Astrocyte (in vitro differentiated cells and primary cell): ENCODE measurements at regions not wholly inside any gene's neighbourhood (a gene's known extent, or its start where the extent isn't known, plus 50 kb on each side); places are given as distances from the start of the nearest gene placed in this dataset.

Experiments used
- DNase-seq: peaks from one replicate; pipeline ENCODE4 v3.0.0-alpha.2; 2010; ENCODE audit warnings: low read depth
- FAIRE-seq: peaks from 2 replicates; lab custom pipeline; 2011; peaks lifted over from hg19 to GRCh38; lab: Jason Lieb, UNC
- H2AFZ ChIP-seq: 2 replicates; pipeline ENCODE4 v1.6.0; 2012; ENCODE audit warnings: low read depth, low read length, inconsistent platforms
- H3K27ac ChIP-seq: 2 replicates; pipeline ENCODE4 v1.5.1; 2011; ENCODE audit warnings: low read depth, low read length, inconsistent platforms
- H3K27me3 ChIP-seq: 2 replicates; pipeline ENCODE4 v1.6.0; 2011; ENCODE audit warnings: low read length, inconsistent platforms; ENCODE audit not compliant: insufficient read depth
- H3K36me3 ChIP-seq: 2 replicates; pipeline ENCODE4 v1.5.1; 2011; ENCODE audit warnings: low read length, inconsistent platforms; ENCODE audit not compliant: insufficient read depth
- H3K4me1 ChIP-seq: 2 replicates; pipeline ENCODE4 v1.5.1; 2011; ENCODE audit warnings: low read length, inconsistent platforms; ENCODE audit not compliant: insufficient read depth
- H3K4me2 ChIP-seq: 2 replicates; pipeline ENCODE4 v1.6.0; 2012; ENCODE audit warnings: low read length, inconsistent platforms
- H3K4me3 ChIP-seq: 2 replicates; pipeline ENCODE4 v1.5.1; 2011; ENCODE audit warnings: low read depth, mild to moderate bottlenecking, low read length, inconsistent platforms; ENCODE audit not compliant: insufficient read depth
- H3K79me2 ChIP-seq: 2 replicates; pipeline ENCODE4 v1.6.0; 2012; ENCODE audit warnings: mild to moderate bottlenecking, low read length, inconsistent platforms; ENCODE audit not compliant: insufficient read depth
- H3K9ac ChIP-seq: 2 replicates; pipeline ENCODE4 v1.6.0; 2012; ENCODE audit warnings: mild to moderate bottlenecking, low read length, inconsistent platforms
- H3K9me3 ChIP-seq: 2 replicates; pipeline ENCODE4 v1.5.1; 2012; ENCODE audit warnings: low read depth, mild to moderate bottlenecking, low read length, inconsistent platforms; ENCODE audit not compliant: insufficient read depth
- H4K20me1 ChIP-seq: 2 replicates; pipeline ENCODE4 v1.6.0; 2012; ENCODE audit warnings: low read length, inconsistent platforms; ENCODE audit not compliant: insufficient read depth
- H3K27ac Mint-ChIP-seq: one replicate; pipeline ENCODE4 v1.8.0; 2021; ENCODE audit warnings: mild to moderate bottlenecking, mixed read lengths; ENCODE audit not compliant: unreplicated experiment
- H3K27me3 Mint-ChIP-seq: one replicate; pipeline ENCODE4 v1.8.0; 2021; ENCODE audit warnings: low read depth, mixed read lengths; ENCODE audit not compliant: unreplicated experiment
- H3K36me3 Mint-ChIP-seq: one replicate; pipeline ENCODE4 v1.8.0; 2021; ENCODE audit warnings: low read depth, mixed read lengths; ENCODE audit not compliant: unreplicated experiment
- H3K4me1 Mint-ChIP-seq: one replicate; pipeline ENCODE4 v1.8.0; 2021; ENCODE audit warnings: low read depth, mixed read lengths; ENCODE audit not compliant: unreplicated experiment
- H3K4me3 Mint-ChIP-seq: one replicate; pipeline ENCODE4 v1.8.0; 2021; ENCODE audit warnings: mild to moderate bottlenecking, moderate library complexity, mixed read lengths; ENCODE audit not compliant: unreplicated experiment
- H3K9me3 Mint-ChIP-seq: one replicate; pipeline ENCODE4 v1.8.0; 2021; ENCODE audit warnings: mild to moderate bottlenecking, mixed read lengths; ENCODE audit not compliant: unreplicated experiment
- EZH2 ChIP-seq: IDR thresholded peaks from 2 replicates; pipeline ENCODE4 v1.6.1; 2012; ENCODE audit warnings: mild to moderate bottlenecking, low read length, inconsistent platforms; ENCODE audit not compliant: insufficient read depth
- TF ChIP-seq, protein P1 (sequence below): IDR thresholded peaks from 2 replicates; pipeline ENCODE4 v1.5.1; 2011; ENCODE audit warnings: low read depth, mild to moderate bottlenecking, inconsistent platforms, low read length, moderate library complexity; ENCODE audit not compliant: insufficient read depth

DNA sequence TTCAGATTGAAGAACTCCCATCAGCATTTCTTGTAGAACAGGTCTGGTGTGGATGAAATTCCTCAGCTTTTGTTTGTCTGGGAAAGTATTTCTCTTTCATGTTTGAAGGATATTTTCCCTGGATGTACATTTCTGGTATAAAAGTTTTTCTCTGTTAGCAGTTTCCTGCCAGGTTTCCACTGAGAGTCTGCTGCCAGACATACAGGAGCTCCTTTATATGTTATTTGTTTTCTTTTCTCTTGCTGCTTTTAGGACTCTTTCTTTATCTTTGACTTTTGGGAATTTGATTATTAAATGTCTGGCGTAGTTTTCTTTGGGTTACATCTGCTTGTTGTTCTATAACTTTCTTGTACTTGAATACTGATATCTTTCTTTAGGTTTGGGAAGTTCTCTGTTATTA, 486.5 kb downstream of the ARAP2 start:
- Histone ChIP-seq H3K27me3 (no peaks in the 10 kb centered on the region), H3K9me3 (no peaks in the 10 kb centered on the region), H3K9ac (no peak overlapping the region), H4K20me1 (no peaks in the 10 kb centered on the region), H3K79me2 (no peaks in the 10 kb centered on the region), H3K4me3 (no peak overlapping the region), H3K27ac (no peak overlapping the region), H2AFZ (no peak overlapping the region), H3K36me3 (no peaks in the 10 kb centered on the region), H3K4me2 (no peak overlapping the region), H3K4me1 (no peaks in the 10 kb centered on the region)
- TF ChIP-seq, protein P1, sequence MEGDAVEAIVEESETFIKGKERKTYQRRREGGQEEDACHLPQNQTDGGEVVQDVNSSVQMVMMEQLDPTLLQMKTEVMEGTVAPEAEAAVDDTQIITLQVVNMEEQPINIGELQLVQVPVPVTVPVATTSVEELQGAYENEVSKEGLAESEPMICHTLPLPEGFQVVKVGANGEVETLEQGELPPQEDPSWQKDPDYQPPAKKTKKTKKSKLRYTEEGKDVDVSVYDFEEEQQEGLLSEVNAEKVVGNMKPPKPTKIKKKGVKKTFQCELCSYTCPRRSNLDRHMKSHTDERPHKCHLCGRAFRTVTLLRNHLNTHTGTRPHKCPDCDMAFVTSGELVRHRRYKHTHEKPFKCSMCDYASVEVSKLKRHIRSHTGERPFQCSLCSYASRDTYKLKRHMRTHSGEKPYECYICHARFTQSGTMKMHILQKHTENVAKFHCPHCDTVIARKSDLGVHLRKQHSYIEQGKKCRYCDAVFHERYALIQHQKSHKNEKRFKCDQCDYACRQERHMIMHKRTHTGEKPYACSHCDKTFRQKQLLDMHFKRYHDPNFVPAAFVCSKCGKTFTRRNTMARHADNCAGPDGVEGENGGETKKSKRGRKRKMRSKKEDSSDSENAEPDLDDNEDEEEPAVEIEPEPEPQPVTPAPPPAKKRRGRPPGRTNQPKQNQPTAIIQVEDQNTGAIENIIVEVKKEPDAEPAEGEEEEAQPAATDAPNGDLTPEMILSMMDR, result no peak
- peaks cover 3% of the 10 kb centered on the region for H3K9me3 Mint-ChIP-seq
- no peaks in the 10 kb centered on the region for H3K27me3 Mint-ChIP-seq
- no peak overlapping the region for H3K27ac Mint-ChIP-seq
- peaks cover 3% of the 10 kb centered on the region for H3K4me1 Mint-ChIP-seq
- no peak for DNase-seq
- no peak overlapping the region for H3K4me3 Mint-ChIP-seq
- no peaks in the 10 kb centered on the region for H3K36me3 Mint-ChIP-seq
- FAIRE-seq, result no peak

DNA sequence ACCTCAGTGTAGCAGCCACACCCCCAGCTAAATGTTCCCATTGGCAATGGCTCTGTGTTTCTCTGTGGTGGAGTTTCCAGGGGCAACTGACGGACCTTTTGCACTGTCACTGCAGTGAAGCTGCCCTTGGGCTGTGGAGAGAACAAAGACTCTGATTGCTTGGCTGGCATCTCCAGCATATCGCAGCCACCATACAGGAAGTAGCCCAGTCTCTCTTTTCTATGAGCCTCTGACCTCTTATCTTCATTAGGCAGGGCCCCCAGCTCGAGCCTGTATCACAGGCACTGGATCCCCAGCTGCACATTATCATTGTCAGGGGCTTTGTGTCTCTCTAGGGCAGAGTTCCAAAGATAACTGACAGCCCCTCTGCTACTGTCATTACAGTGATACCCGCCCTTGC, 483.5 kb downstream of the ARAP2 start:
- DNase-seq, result no peak
- Mint-ChIP-seq H3K4me1 (peaks cover 3% of the 10 kb centered on the region), H3K36me3 (no peaks in the 10 kb centered on the region), H3K27me3 (no peaks in the 10 kb centered on the region), H3K27ac (no peak overlapping the region), H3K9me3 (peaks cover 3% of the 10 kb centered on the region), H3K4me3 (no peak overlapping the region)
- no peaks in the 10 kb centered on the region for H3K27me3 ChIP-seq
- no peak overlapping the region for H3K4me2 ChIP-seq
- no peak overlapping the region for H3K27ac ChIP-seq
- TF ChIP-seq, protein P1, result no peak
- no peak for TF ChIP-seq EZH2
- no peaks in the 10 kb centered on the region for H3K79me2 ChIP-seq
- no peak overlapping the region for H3K9ac ChIP-seq
- no peak for FAIRE-seq
- no peak overlapping the region for H3K4me3 ChIP-seq
- no peaks in the 10 kb centered on the region for H4K20me1 ChIP-seq
- no peaks in the 10 kb centered on the region for H3K36me3 ChIP-seq
- H3K9me3 ChIP-seq, result no peaks in the 10 kb centered on the region
- H3K4me1 ChIP-seq, result no peaks in the 10 kb centered on the region
- no peak overlapping the region for H2AFZ ChIP-seq

DNA sequence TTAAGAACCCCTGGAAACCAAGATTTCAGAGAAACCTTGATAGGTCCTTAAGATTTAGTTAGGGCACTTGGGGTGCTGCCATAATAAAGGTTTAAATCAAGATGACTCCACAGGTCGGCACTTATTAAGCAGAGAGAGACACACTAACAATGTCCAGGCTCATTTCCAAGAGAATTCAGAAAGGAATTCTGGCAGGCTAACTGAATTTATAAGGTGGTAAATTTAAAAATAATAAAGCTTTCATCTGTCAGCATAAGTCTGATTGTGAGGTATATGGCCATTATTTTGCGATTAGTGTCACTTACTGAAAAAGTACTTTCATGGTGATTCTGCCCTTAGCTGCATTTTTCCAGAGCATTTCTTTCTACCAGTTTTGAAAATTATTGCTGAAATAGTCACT, 472.7 kb downstream of the ARAP2 start:
- Histone ChIP-seq H3K79me2 (no peaks in the 10 kb centered on the region), H3K4me3 (no peak overlapping the region), H3K36me3 (no peaks in the 10 kb centered on the region), H3K4me2 (no peak overlapping the region), H3K4me1 (no peaks in the 10 kb centered on the region), H4K20me1 (no peaks in the 10 kb centered on the region), H3K27me3 (no peaks in the 10 kb centered on the region), H2AFZ (no peak overlapping the region), H3K27ac (no peak overlapping the region), H3K9me3 (no peaks in the 10 kb centered on the region), H3K9ac (no peak overlapping the region)
- H3K27me3 Mint-ChIP-seq, result no peaks in the 10 kb centered on the region
- no peak overlapping the region for H3K4me3 Mint-ChIP-seq
- H3K4me1 Mint-ChIP-seq, result no peaks in the 10 kb centered on the region
- DNase-seq (no peak), FAIRE-seq (no peak)
- no peaks in the 10 kb centered on the region for H3K9me3 Mint-ChIP-seq
- no peak for TF ChIP-seq EZH2
- TF ChIP-seq, protein P1, result no peak
- H3K27ac Mint-ChIP-seq, result no peak overlapping the region
- no peaks in the 10 kb centered on the region for H3K36me3 Mint-ChIP-seq
